Loucy (cell line): ENCODE measurements at regions not wholly inside any gene's neighbourhood (a gene's known extent, or its start where the extent isn't known, plus 50 kb on each side); places are given as distances from the start of the nearest gene placed in this dataset.

Experiments
- H2AFZ ChIP-seq: fragments of 200-600 bp; sonication (generic); 2 replicates; pipeline ENCODE4 v1.6.0; 2016; ENCODE audit warnings: antibody characterized with exemption, mild to moderate bottlenecking, low read length, moderate library complexity
- H3F3A ChIP-seq: fragments of 200-600 bp; 2 replicates; pipeline ENCODE4 v1.6.0; 2016; ENCODE audit warnings: antibody characterized with exemption, low read depth, mild to moderate bottlenecking
- H3K27me3 ChIP-seq: fragments of 200-600 bp; sonication (generic); 2 replicates; pipeline ENCODE4 v1.6.1; 2014; ENCODE audit warnings: low read length, mild to moderate bottlenecking; ENCODE audit not compliant: insufficient read depth, poor library complexity, severe bottlenecking
- H3K36me3 ChIP-seq: fragments of 200-600 bp; sonication (generic); 2 replicates; pipeline ENCODE4 v1.6.1; 2016; ENCODE audit warnings: low read length; ENCODE audit not compliant: insufficient read depth
- H3K4me1 ChIP-seq: fragments of 200-600 bp; sonication (generic); 2 replicates; pipeline ENCODE4 v1.5.1; 2014; ENCODE audit warnings: low read length, mild to moderate bottlenecking; ENCODE audit not compliant: insufficient read depth, poor library complexity, severe bottlenecking
- H3K4me2 ChIP-seq: fragments of 200-600 bp; sonication (generic); 2 replicates; pipeline ENCODE4 v1.6.0; 2014; ENCODE audit warnings: antibody characterized with exemption, low read length, low read depth, mild to moderate bottlenecking; ENCODE audit not compliant: poor library complexity, severe bottlenecking
- H3K4me3 ChIP-seq: fragments of 200-600 bp; sonication (generic); 2 replicates; pipeline ENCODE4 v1.5.1; 2014; ENCODE audit warnings: low read length, mild to moderate bottlenecking, mixed read lengths; ENCODE audit not compliant: poor library complexity, severe bottlenecking
- H3K79me2 ChIP-seq: fragments of 200-600 bp; sonication (generic); 2 replicates; pipeline ENCODE4 v1.6.1; 2014; ENCODE audit warnings: low read length; ENCODE audit not compliant: insufficient read depth
- H3K9ac ChIP-seq: fragments of 200-600 bp; sonication (generic); 2 replicates; pipeline ENCODE4 v1.6.0; 2014; ENCODE audit warnings: mild to moderate bottlenecking, low read depth, low read length, moderate library complexity; ENCODE audit not compliant: poor library complexity, severe bottlenecking
- H3K9me2 ChIP-seq: fragments of 200-600 bp; sonication (generic); replicated peaks from 2 replicates; pipeline ENCODE4 v1.6.1; 2016; ENCODE audit warnings: low read depth, low read length, mixed read lengths
- H3K9me3 ChIP-seq: fragments of 200-600 bp; sonication (generic); 2 replicates; pipeline ENCODE4 v1.6.1; 2014; ENCODE audit warnings: mild to moderate bottlenecking, antibody characterized with exemption, low read length, low read depth; ENCODE audit not compliant: insufficient read depth
- H4K20me1 ChIP-seq: fragments of 200-600 bp; sonication (generic); 2 replicates; pipeline ENCODE4 v1.6.0; 2014; ENCODE audit warnings: antibody characterized with exemption, low read length, mild to moderate bottlenecking; ENCODE audit not compliant: insufficient read depth, poor library complexity, severe bottlenecking
- CTCF ChIP-seq: fragments of 200-600 bp; sonication (generic); conservative IDR thresholded peaks from 2 replicates; pipeline ENCODE4 v1.5.1; 2014; ENCODE audit warnings: mild to moderate bottlenecking, antibody characterized with exemption, low read length
- EZH2phosphoT487 ChIP-seq: fragments of 200-600 bp; IDR thresholded peaks from 2 replicates; pipeline ENCODE4 v1.6.1; 2018; ENCODE audit warnings: antibody characterized with exemption, mild to moderate bottlenecking, moderate library complexity, borderline replicate concordance

GRCh38 chr17:22267019-22267418 lies 574.7 kb downstream of the KCNJ18 start:
- TF ChIP-seq CTCF (no peak), EZH2phosphoT487 (no peak)
- no peaks in the 10 kb centered on the region for H3K9me2 ChIP-seq
- H2AFZ ChIP-seq = no peak overlapping the region
- no peaks in the 10 kb centered on the region for H3K36me3 ChIP-seq
- no peak overlapping the region for H3K9ac ChIP-seq
- H3K9me3 ChIP-seq = peaks cover 6% of the 10 kb centered on the region; the same call in 1 of the 2 replicates
- no peaks in the 10 kb centered on the region for H3K79me2 ChIP-seq
- no peaks in the 10 kb centered on the region for H3F3A ChIP-seq
- no peak overlapping the region for H3K4me3 ChIP-seq
- no peaks in the 10 kb centered on the region for H4K20me1 ChIP-seq
- H3K27me3 ChIP-seq = no peaks in the 10 kb centered on the region
- H3K4me2 ChIP-seq = no peak overlapping the region
- H3K4me1 ChIP-seq = no peaks in the 10 kb centered on the region

- H3K36me3 ChIP-seq = no peaks in the 10 kb centered on the region
- H3K9me2 ChIP-seq = no peaks in the 10 kb centered on the region
- TF ChIP-seq EZH2phosphoT487 (no peak), CTCF (no peak)
- no peaks in the 10 kb centered on the region for H4K20me1 ChIP-seq
- peaks cover 6% of the 10 kb centered on the region; the same call in 1 of the 2 replicates for H3K9me3 ChIP-seq
- no peaks in the 10 kb centered on the region for H3K27me3 ChIP-seq
- no peak overlapping the region for H3K4me2 ChIP-seq
- no peak overlapping the region for H2AFZ ChIP-seq
- H3K79me2 ChIP-seq = no peaks in the 10 kb centered on the region
- H3F3A ChIP-seq = no peaks in the 10 kb centered on the region
- no peaks in the 10 kb centered on the region for H3K4me1 ChIP-seq
- H3K9ac ChIP-seq = no peak overlapping the region
- no peak overlapping the region for H3K4me3 ChIP-seq
These were observed 576.0 kb downstream of the KCNJ18 start for GRCh38 chr17:22268214-22268911.

GRCh38 chr17:22268912-22269220 lies 576.5 kb downstream of the KCNJ18 start:
- Histone ChIP-seq H3F3A (no peaks in the 10 kb centered on the region), H2AFZ (no peak overlapping the region), H3K4me3 (no peak overlapping the region), H3K4me1 (no peaks in the 10 kb centered on the region), H3K27me3 (no peaks in the 10 kb centered on the region), H3K36me3 (no peaks in the 10 kb centered on the region), H3K9ac (no peak overlapping the region), H3K79me2 (no peaks in the 10 kb centered on the region), H3K9me3 (peaks cover 6% of the 10 kb centered on the region; the same call in 1 of the 2 replicates), H3K9me2 (no peaks in the 10 kb centered on the region), H4K20me1 (no peaks in the 10 kb centered on the region), H3K4me2 (no peak overlapping the region)
- no peak for TF ChIP-seq EZH2phosphoT487
- no peak for TF ChIP-seq CTCF
